IPS DF 6.9 (cell line): ENCODE measurements at regions not wholly inside any gene's neighbourhood (a gene's known extent, or its start where the extent isn't known, plus 50 kb on each side); places are given as distances from the start of the nearest gene placed in this dataset.
"Not testable (repeated sequence)": the region's sequence is repeated elsewhere in the genome, so short reads cannot be mapped to it uniquely, and the experiment has no call there.

Source experiments
- DNase-seq: peaks from one replicate; pipeline ENCODE4 v3.0.0-alpha.2; 2013; ENCODE audit warnings: low read depth, low spot score
- H3K27ac ChIP-seq: one replicate; pipeline ENCODE4 v1.5.1; 2013; ENCODE audit warnings: low read length, control low read depth
- H3K27me3 ChIP-seq: 2 replicates; pipeline ENCODE4 v1.6.1; 2013; ENCODE audit warnings: mild to moderate bottlenecking, low read length; ENCODE audit not compliant: control insufficient read depth, insufficient read depth
- H3K36me3 ChIP-seq: 2 replicates; pipeline ENCODE4 v1.6.1; 2013; ENCODE audit warnings: low read length; ENCODE audit not compliant: control insufficient read depth, insufficient read depth
- H3K4me1 ChIP-seq: 2 replicates; pipeline ENCODE4 v1.6.1; 2013; ENCODE audit warnings: low read length; ENCODE audit not compliant: control insufficient read depth, insufficient read depth
- H3K4me3 ChIP-seq: 2 replicates; pipeline ENCODE4 v1.5.1; 2013; ENCODE audit warnings: mild to moderate bottlenecking, low read length
- H3K9me3 ChIP-seq: 2 replicates; pipeline ENCODE4 v1.6.1; 2013; ENCODE audit warnings: low read length, inconsistent platforms; ENCODE audit not compliant: control insufficient read depth, insufficient read depth
- WGBS: extraction: QIAGEN DNeasy Blood & Tissue Kit; methylation state at CpG from one replicate; pipeline ENCODE4 v1.1.7; 2013; ENCODE audit warnings: mixed read lengths, missing lambda C conversion rate; ENCODE audit not compliant: insufficient read length, insufficient coverage; 5-methylcytosine and 5-hydroxymethylcytosine counted together

- no peak for DNase-seq
- Histone ChIP-seq H3K4me1 (no peaks in the 10 kb centered on the region), H3K9me3 (no peaks in the 10 kb centered on the region), H3K27me3 (no peaks in the 10 kb centered on the region), H3K4me3 (no peak overlapping the region), H3K27ac (no peak overlapping the region), H3K36me3 (peaks cover 4% of the 10 kb centered on the region; the same call in 1 of the 2 replicates)
- no CpG with 5 or more reads among the region's 10 CpGs for WGBS
Measured at GRCh38 chr6:168862346-168862980, 391.2 kb downstream of the THBS2 start.

- Histone ChIP-seq H3K27ac (no peak overlapping the region), H3K9me3 (no peaks in the 10 kb centered on the region), H3K27me3 (no peaks in the 10 kb centered on the region), H3K4me3 (no peak overlapping the region), H3K36me3 (peaks cover 4% of the 10 kb centered on the region; the same call in 1 of the 2 replicates), H3K4me1 (no peaks in the 10 kb centered on the region)
- no peak for DNase-seq
- no CpG with 5 or more reads among the region's 26 CpGs for WGBS
Measured at GRCh38 chr6:168860987-168861386, 392.7 kb downstream of the THBS2 start.

GRCh38 chr6:168860341-168860740, 393.3 kb downstream of the THBS2 start:
- Histone ChIP-seq H3K4me3 (no peak overlapping the region), H3K4me1 (no peaks in the 10 kb centered on the region), H3K9me3 (no peaks in the 10 kb centered on the region), H3K36me3 (peaks cover 4% of the 10 kb centered on the region; the same call in 1 of the 2 replicates), H3K27ac (no peak overlapping the region), H3K27me3 (no peaks in the 10 kb centered on the region)
- WGBS, result no CpG with 5 or more reads among the region's 16 CpGs
- DNase-seq, result no peak

GRCh38 chr6:168858926-168859325, 394.7 kb downstream of the THBS2 start:
- WGBS, result no CpG with 5 or more reads among the region's 3 CpGs
- no peak overlapping the region for H3K4me3 ChIP-seq
- no peaks in the 10 kb centered on the region for H3K27me3 ChIP-seq
- no peak for DNase-seq
- no peak overlapping the region for H3K27ac ChIP-seq
- H3K9me3 ChIP-seq, result no peaks in the 10 kb centered on the region
- no peaks in the 10 kb centered on the region for H3K4me1 ChIP-seq
- H3K36me3 ChIP-seq, result peaks cover 4% of the 10 kb centered on the region; the same call in 1 of the 2 replicates

GRCh38 chr6:168856914-168857313, 396.7 kb downstream of the THBS2 start:
- no peaks in the 10 kb centered on the region for H3K4me1 ChIP-seq
- no peak overlapping the region for H3K4me3 ChIP-seq
- H3K9me3 ChIP-seq, result no peaks in the 10 kb centered on the region
- H3K36me3 ChIP-seq, result peaks cover 4% of the 10 kb centered on the region; the same call in 1 of the 2 replicates
- H3K27ac ChIP-seq, result no peak overlapping the region
- no peaks in the 10 kb centered on the region for H3K27me3 ChIP-seq
- WGBS, result no CpG with 5 or more reads among the region's 7 CpGs
- DNase-seq, result no peak

- DNase-seq, result no peak
- Histone ChIP-seq H3K4me1 (no peaks in the 10 kb centered on the region), H3K9me3 (no peaks in the 10 kb centered on the region), H3K27me3 (no peaks in the 10 kb centered on the region), H3K27ac (no peak overlapping the region), H3K4me3 (no peak overlapping the region), H3K36me3 (no peaks in the 10 kb centered on the region)
- WGBS, result no CpG with 5 or more reads among the region's 12 CpGs
Measured at GRCh38 chr6:168852376-168852884, 401.2 kb downstream of the THBS2 start.

GRCh38 chr6:168851460-168852375, 401.9 kb downstream of the THBS2 start:
- no peak for DNase-seq
- H3K4me3 ChIP-seq, result no peak overlapping the region
- WGBS, result no CpG with 5 or more reads among the region's 11 CpGs

GRCh38 chr6:168850027-168850736, 403.5 kb downstream of the THBS2 start:
- not testable (repeated sequence) for H3K4me1 ChIP-seq, DNase-seq, H3K4me3 ChIP-seq, H3K9me3 ChIP-seq, H3K27me3 ChIP-seq, H3K36me3 ChIP-seq, H3K27ac ChIP-seq
- no CpG with 5 or more reads among the region's 26 CpGs for WGBS

More at GRCh38 chr6:168851460-168852375, 401.9 kb downstream of the THBS2 start:
- Histone ChIP-seq H3K36me3 (no peaks in the 10 kb centered on the region), H3K4me1 (no peaks in the 10 kb centered on the region), H3K27me3 (no peaks in the 10 kb centered on the region), H3K9me3 (no peaks in the 10 kb centered on the region), H3K27ac (no peak overlapping the region)

- no CpG with 5 or more reads among the region's 8 CpGs for WGBS
- no peak for DNase-seq
Measured at GRCh38 chr6:168849459-168849858, 404.2 kb downstream of the THBS2 start.

GRCh38 chr6:168848797-168849196, 404.8 kb downstream of the THBS2 start:
- H3K9me3 ChIP-seq, result no peaks in the 10 kb centered on the region
- H3K4me3 ChIP-seq, result no peak overlapping the region
- H3K36me3 ChIP-seq, result no peaks in the 10 kb centered on the region
- WGBS, result no CpG with 5 or more reads among the region's 6 CpGs
- no peak overlapping the region for H3K27ac ChIP-seq
- DNase-seq, result no peak
- H3K27me3 ChIP-seq, result no peaks in the 10 kb centered on the region
- no peaks in the 10 kb centered on the region for H3K4me1 ChIP-seq

More at GRCh38 chr6:168849459-168849858, 404.2 kb downstream of the THBS2 start:
- Histone ChIP-seq H3K4me1 (no peaks in the 10 kb centered on the region), H3K9me3 (no peaks in the 10 kb centered on the region), H3K27ac (no peak overlapping the region), H3K36me3 (no peaks in the 10 kb centered on the region), H3K27me3 (no peaks in the 10 kb centered on the region), H3K4me3 (no peak overlapping the region)
